ENCODE measurements at regions not wholly inside any gene's neighbourhood (a gene's known extent, or its start where the extent isn't known, plus 50 kb on each side); places are given as distances from the start of the nearest gene placed in this dataset.

- Mint-ChIP-seq H3K9me3 (peaks cover 3% of the 10 kb centered on the region), H3K27me3 (ENCODE audit: low read depth) (no peaks in the 10 kb centered on the region), H3K36me3 (ENCODE audit: low read depth) (no peaks in the 10 kb centered on the region), H3K27ac (ENCODE audit: unreplicated experiment) (no peak overlapping the region), H3K4me3 (no peak overlapping the region), H3K4me1 (no peaks in the 10 kb centered on the region)
- DNase-seq (ENCODE audit: low read depth, low spot score): no peak
- TF ChIP-seq, protein P1, sequence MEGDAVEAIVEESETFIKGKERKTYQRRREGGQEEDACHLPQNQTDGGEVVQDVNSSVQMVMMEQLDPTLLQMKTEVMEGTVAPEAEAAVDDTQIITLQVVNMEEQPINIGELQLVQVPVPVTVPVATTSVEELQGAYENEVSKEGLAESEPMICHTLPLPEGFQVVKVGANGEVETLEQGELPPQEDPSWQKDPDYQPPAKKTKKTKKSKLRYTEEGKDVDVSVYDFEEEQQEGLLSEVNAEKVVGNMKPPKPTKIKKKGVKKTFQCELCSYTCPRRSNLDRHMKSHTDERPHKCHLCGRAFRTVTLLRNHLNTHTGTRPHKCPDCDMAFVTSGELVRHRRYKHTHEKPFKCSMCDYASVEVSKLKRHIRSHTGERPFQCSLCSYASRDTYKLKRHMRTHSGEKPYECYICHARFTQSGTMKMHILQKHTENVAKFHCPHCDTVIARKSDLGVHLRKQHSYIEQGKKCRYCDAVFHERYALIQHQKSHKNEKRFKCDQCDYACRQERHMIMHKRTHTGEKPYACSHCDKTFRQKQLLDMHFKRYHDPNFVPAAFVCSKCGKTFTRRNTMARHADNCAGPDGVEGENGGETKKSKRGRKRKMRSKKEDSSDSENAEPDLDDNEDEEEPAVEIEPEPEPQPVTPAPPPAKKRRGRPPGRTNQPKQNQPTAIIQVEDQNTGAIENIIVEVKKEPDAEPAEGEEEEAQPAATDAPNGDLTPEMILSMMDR (conservative IDR thresholded peaks at IDR 0.05): no peak
Observed at GRCh38 chr13:107293924-107294323, 726.0 kb upstream of the ARGLU1 start.

GRCh38 chr13:107291875-107292274 is 723.9 kb upstream of the ARGLU1 start:
- TF ChIP-seq, protein P1 (conservative IDR thresholded peaks at IDR 0.05): no peak
- Mint-ChIP-seq H3K9me3 (peaks cover 4% of the 10 kb centered on the region), H3K4me1 (no peaks in the 10 kb centered on the region), H3K4me3 (no peak overlapping the region), H3K27ac (ENCODE audit: unreplicated experiment) (no peak overlapping the region), H3K27me3 (ENCODE audit: low read depth) (no peaks in the 10 kb centered on the region), H3K36me3 (ENCODE audit: low read depth) (no peaks in the 10 kb centered on the region)
- DNase-seq (ENCODE audit: low read depth, low spot score): no peak

GRCh38 chr13:107289540-107289939 is 721.6 kb upstream of the ARGLU1 start:
- Mint-ChIP-seq H3K27ac (ENCODE audit: unreplicated experiment) (no peak overlapping the region), H3K36me3 (ENCODE audit: low read depth) (no peaks in the 10 kb centered on the region), H3K4me3 (no peak overlapping the region)

DNA sequence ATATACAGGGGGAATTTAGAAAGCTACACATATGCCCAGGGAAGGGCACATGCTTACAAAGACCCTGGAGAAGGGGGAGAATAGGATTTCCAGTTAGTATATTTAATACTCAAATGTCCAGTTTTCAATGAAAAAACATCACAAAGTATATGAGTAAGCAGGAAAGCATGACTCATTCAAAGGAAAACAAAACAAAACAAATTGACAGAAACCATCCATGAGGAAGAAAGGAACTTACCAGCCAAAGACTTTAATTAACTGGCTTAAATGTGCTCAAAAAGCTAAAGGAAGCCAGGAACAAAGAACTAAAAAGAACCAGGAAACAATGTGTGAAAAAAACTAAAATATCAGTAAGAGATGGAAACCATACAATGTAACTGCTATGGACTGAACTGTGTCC is 716.2 kb upstream of the ARGLU1 start:
- no peak overlapping the region for H3K27ac Mint-ChIP-seq (ENCODE audit: unreplicated experiment)
- H3K4me1 Mint-ChIP-seq: peaks cover 4% of the 10 kb centered on the region
- no peaks in the 10 kb centered on the region for H3K36me3 Mint-ChIP-seq (ENCODE audit: low read depth)

More at GRCh38 chr13:107289540-107289939, 721.6 kb upstream of the ARGLU1 start:
- DNase-seq (ENCODE audit: low read depth, low spot score): no peak
- H3K27me3 Mint-ChIP-seq (ENCODE audit: low read depth): no peaks in the 10 kb centered on the region
- no peaks in the 10 kb centered on the region for H3K4me1 Mint-ChIP-seq
- H3K9me3 Mint-ChIP-seq: peaks cover 4% of the 10 kb centered on the region
- TF ChIP-seq, protein P1 (conservative IDR thresholded peaks at IDR 0.05): no peak

GRCh38 chr13:107277911-107278310 is 710.0 kb upstream of the ARGLU1 start:
- Mint-ChIP-seq H3K36me3 (ENCODE audit: low read depth) (no peaks in the 10 kb centered on the region), H3K4me1 (peaks cover 9% of the 10 kb centered on the region), H3K27ac (ENCODE audit: unreplicated experiment) (no peak overlapping the region), H3K27me3 (ENCODE audit: low read depth) (no peaks in the 10 kb centered on the region), H3K4me3 (no peak overlapping the region), H3K9me3 (peaks cover 2% of the 10 kb centered on the region)
- DNase-seq (ENCODE audit: low read depth, low spot score): no peak
- TF ChIP-seq, protein P1 (conservative IDR thresholded peaks at IDR 0.05): no peak

More for the DNA sequence above, 716.2 kb upstream of the ARGLU1 start:
- Mint-ChIP-seq H3K4me3 (no peak overlapping the region), H3K27me3 (ENCODE audit: low read depth) (no peaks in the 10 kb centered on the region), H3K9me3 (peaks cover 6% of the 10 kb centered on the region)
- DNase-seq (ENCODE audit: low read depth, low spot score): no peak
- TF ChIP-seq, protein P1 (conservative IDR thresholded peaks at IDR 0.05): no peak

DNA sequence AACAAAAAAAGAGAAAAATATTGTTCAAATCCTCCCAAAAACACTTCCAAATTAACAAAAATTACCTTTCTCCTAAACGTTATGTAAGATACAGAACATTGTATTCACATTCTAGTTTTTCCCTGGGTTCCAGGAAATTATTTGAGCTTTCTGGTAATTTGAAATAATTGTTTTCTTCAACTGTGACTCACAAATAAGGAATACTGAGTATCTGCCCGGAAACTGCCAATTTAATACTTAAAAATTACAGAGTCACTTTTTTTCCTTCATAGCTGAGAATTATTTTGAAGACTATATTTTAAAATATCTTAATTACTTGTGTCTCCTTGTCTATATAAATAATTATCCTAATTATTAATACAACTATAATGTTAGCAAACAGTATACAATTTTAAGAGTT is 709.0 kb upstream of the ARGLU1 start:
- Mint-ChIP-seq H3K9me3 (peaks cover 2% of the 10 kb centered on the region), H3K4me1 (peaks cover 14% of the 10 kb centered on the region), H3K27me3 (ENCODE audit: low read depth) (no peaks in the 10 kb centered on the region), H3K4me3 (no peak overlapping the region), H3K27ac (ENCODE audit: unreplicated experiment) (no peak overlapping the region), H3K36me3 (ENCODE audit: low read depth) (no peaks in the 10 kb centered on the region)
- TF ChIP-seq, protein P1 (conservative IDR thresholded peaks at IDR 0.05): no peak
- no peak for DNase-seq (ENCODE audit: low read depth, low spot score)

Data from neural crest cell (in vitro differentiated cells).